Fibroblast of the aortic adventitia (primary cell): ENCODE measurements at regions not wholly inside any gene's neighbourhood (a gene's known extent, or its start where the extent isn't known, plus 50 kb on each side); places are given as distances from the start of the nearest gene placed in this dataset.

Experiments
- DNase-seq: peaks from one replicate; pipeline ENCODE4 v3.0.0-alpha.2; 2010; ENCODE audit warnings: low read depth
- H3K4me3 ChIP-seq: 2 replicates; pipeline ENCODE4 v1.5.1; 2011; ENCODE audit warnings: low read depth, mild to moderate bottlenecking, control low read depth, low read length, moderate library complexity
- CTCF ChIP-seq: IDR thresholded peaks from 2 replicates; pipeline ENCODE4 v1.5.1; 2011; ENCODE audit warnings: mild to moderate bottlenecking, low read length, control low read depth, inconsistent platforms; ENCODE audit not compliant: insufficient read depth

GRCh38 chrX:148371291-148371690 lies 129.1 kb upstream of the AFF2 start:
- DNase-seq = no peak
- no peak for TF ChIP-seq CTCF
- no peak overlapping the region for H3K4me3 ChIP-seq

- TF ChIP-seq CTCF = no peak
- DNase-seq = no peak
- H3K4me3 ChIP-seq = no peak overlapping the region
Observed at GRCh38 chrX:148372925-148373324, 127.5 kb upstream of the AFF2 start.

GRCh38 chrX:148376342-148376741 lies 124.1 kb upstream of the AFF2 start:
- no peak for DNase-seq
- no peak for TF ChIP-seq CTCF
- no peak overlapping the region for H3K4me3 ChIP-seq

- no peak overlapping the region for H3K4me3 ChIP-seq
- no peak for DNase-seq
- TF ChIP-seq CTCF = no peak
Observed at GRCh38 chrX:148380107-148380506, 120.3 kb upstream of the AFF2 start.

GRCh38 chrX:148380650-148381561 lies 119.5 kb upstream of the AFF2 start:
- no peak overlapping the region for H3K4me3 ChIP-seq
- TF ChIP-seq CTCF = no peak
- DNase-seq = no peak

GRCh38 chrX:148381603-148382002 lies 118.8 kb upstream of the AFF2 start:
- no peak for DNase-seq
- no peak overlapping the region for H3K4me3 ChIP-seq
- no peak for TF ChIP-seq CTCF
